ENCODE measurements at regions not wholly inside any gene's neighbourhood (a gene's known extent, or its start where the extent isn't known, plus 50 kb on each side); places are given as distances from the start of the nearest gene placed in this dataset.

DNA sequence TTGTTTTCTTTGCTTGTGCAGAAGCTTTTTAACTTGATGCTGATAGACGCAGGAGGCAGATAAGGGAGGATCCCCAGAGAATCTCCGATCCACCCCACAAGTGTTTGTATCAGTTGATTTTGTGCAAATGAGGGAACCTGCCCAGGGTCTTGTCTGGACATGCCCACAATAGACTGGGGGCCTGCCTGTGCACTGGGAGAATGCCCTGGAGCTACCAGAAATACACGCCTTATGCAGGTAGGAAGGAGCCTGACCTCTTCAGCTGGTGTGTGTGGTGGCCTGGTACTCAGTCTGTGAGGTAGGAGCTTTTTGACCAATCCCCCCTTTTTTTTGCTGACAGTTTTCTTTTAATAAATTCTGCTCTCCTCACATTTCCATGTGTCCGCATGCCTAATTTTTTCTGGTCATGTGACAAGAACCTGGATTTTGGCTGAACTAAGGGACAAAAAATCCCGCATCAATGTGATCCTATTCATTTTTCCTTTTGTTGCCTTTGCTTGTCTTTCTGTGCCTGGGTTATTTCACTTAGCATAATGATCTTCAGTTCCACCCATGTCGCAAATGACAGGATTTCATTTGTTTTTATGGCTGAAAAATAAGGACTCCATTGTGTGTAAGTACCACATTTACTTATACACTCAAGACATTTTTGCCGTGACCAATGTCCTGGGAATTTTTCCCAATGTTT, 430.6 kb upstream of the NRG3 start:
- Histone ChIP-seq H3K4me3 (ENCODE audit: low read depth in 2 of 2, low read length in 2 of 2) (no peak overlapping the region), H3K9me3 (ENCODE audit: control insufficient read depth, insufficient read depth, low read depth, low read length) (no peaks in the 10 kb centered on the region), H3K36me3 (ENCODE audit: control insufficient read depth, insufficient read depth, low read length) (no peaks in the 10 kb centered on the region), H3K27ac (ENCODE audit: low read length) (no peak overlapping the region), H3K27me3 (ENCODE audit: control insufficient read depth, insufficient read depth, low read length) (no peaks in the 10 kb centered on the region), H3K4me1 (ENCODE audit: control insufficient read depth, insufficient read depth, low read length) (no peaks in the 10 kb centered on the region)
- CTCF ChIA-PET, result no interaction called here
- no TSS peak for BruUV-seq (replicated peaks)
- ATAC-seq (no peak), DNase-seq (ENCODE audit: low read depth, low spot score) (no peak)
- POLR2A ChIA-PET, result no interaction called here
- intact Hi-C loops (cut with micrococcal nuclease; ENCODE audit: unreplicated experiment), result no loop called here
- in situ Hi-C loops (cut with HindIII; ENCODE audit: low pct_unique_long_range_greater_than_20kb, low sequenced_read_pairs), result no loop called here
- TF ChIP-seq SIN3A (IDR thresholded peaks at IDR 0.05; ENCODE audit: borderline replicate concordance, insufficient read depth, low read depth, low read length), result no peak
- no peak for TF ChIP-seq CTCF (IDR thresholded peaks at IDR 0.05)

DNA sequence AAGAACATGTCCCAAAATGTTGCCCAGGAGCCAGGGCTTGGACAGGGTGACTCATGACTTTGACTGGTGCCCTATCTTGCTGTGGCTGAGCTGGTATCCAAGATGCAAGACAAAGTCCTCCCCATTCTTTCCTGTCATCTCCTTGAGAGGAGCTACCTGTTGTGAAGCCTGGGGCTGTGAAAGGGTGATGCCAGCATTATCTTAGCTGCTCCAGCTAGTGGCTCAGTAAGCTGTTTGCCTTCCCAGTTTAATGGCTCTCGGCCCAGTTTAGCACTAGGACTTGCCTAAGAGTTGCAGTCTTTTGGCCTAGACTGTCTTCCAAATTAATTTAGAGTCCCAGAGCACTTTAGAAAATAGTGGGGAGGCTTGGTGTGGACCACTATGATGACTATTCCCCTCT, 424.3 kb upstream of the NRG3 start:
- intact Hi-C loops (cut with micrococcal nuclease; ENCODE audit: unreplicated experiment), result no loop called here
- TF ChIP-seq TCF7L2 (IDR thresholded peaks at IDR 0.05; ENCODE audit: low read depth, low read length), result no peak
- no peak for TF ChIP-seq POLR2AphosphoS5 (IDR thresholded peaks at IDR 0.05; ENCODE audit: low read depth, low read length)
- no peak for TF ChIP-seq SIN3A (IDR thresholded peaks at IDR 0.05; ENCODE audit: borderline replicate concordance, insufficient read depth, low read depth, low read length)
- TF ChIP-seq CTCF (IDR thresholded peaks at IDR 0.05), result no peak
- no peak for TF ChIP-seq REST (IDR thresholded peaks at IDR 0.05; ENCODE audit: insufficient read depth in 1 of 2, low read depth in 2 of 2, low read length in 1 of 2)
- DNase-seq (ENCODE audit: low read depth, low spot score) (no peak), ATAC-seq (no peak)
- H3K9me3 ChIP-seq (ENCODE audit: control insufficient read depth, insufficient read depth, low read depth, low read length), result 0 out of 2 replicates have a peak, but pooled peaks cover 2% of the 10 kb centered on the region
- H3K27ac ChIP-seq (ENCODE audit: low read length), result no peak overlapping the region
- in situ Hi-C loops (cut with HindIII; ENCODE audit: low pct_unique_long_range_greater_than_20kb, low sequenced_read_pairs), result no loop called here
- H3K4me3 ChIP-seq (ENCODE audit: low read depth in 2 of 2, low read length in 2 of 2), result no peak overlapping the region
- H3K4me1 ChIP-seq (ENCODE audit: control insufficient read depth, insufficient read depth, low read length), result no peaks in the 10 kb centered on the region
- CTCF ChIA-PET, result no interaction called here
- POLR2A ChIA-PET, result no interaction called here
- BruUV-seq (replicated peaks), result no TSS peak
- no peaks in the 10 kb centered on the region for H3K27me3 ChIP-seq (ENCODE audit: control insufficient read depth, insufficient read depth, low read length)
- no peaks in the 10 kb centered on the region for H3K36me3 ChIP-seq (ENCODE audit: control insufficient read depth, insufficient read depth, low read length)

All from Panc1 (cell line).